GM12891 (cell line): ENCODE measurements at regions not wholly inside any gene's neighbourhood (a gene's known extent, or its start where the extent isn't known, plus 50 kb on each side); places are given as distances from the start of the nearest gene placed in this dataset.

Source experiments
- POLR2A ChIP-seq: IDR thresholded peaks from 2 replicates; pipeline ENCODE4 v1.6.1; 2011; ENCODE audit warnings: low read depth, low read length, control low read depth
- POLR2AphosphoS5 ChIP-seq: IDR thresholded peaks from 2 replicates; pipeline ENCODE4 v1.6.1; 2011; ENCODE audit warnings: low read depth, low read length, control low read depth
- POU2F2 ChIP-seq: IDR thresholded peaks from 2 replicates; pipeline ENCODE4 v1.6.1; 2011; ENCODE audit warnings: low read depth, mild to moderate bottlenecking, control low read depth, low read length, moderate library complexity
- SPI1 ChIP-seq: IDR thresholded peaks from 2 replicates; pipeline ENCODE4 v1.6.1; 2011; ENCODE audit warnings: low read depth, low read length, control low read depth
- TAF1 ChIP-seq: IDR thresholded peaks from 2 replicates; pipeline ENCODE4 v1.6.1; 2011; ENCODE audit warnings: low read depth, low read length, control low read depth

DNA sequence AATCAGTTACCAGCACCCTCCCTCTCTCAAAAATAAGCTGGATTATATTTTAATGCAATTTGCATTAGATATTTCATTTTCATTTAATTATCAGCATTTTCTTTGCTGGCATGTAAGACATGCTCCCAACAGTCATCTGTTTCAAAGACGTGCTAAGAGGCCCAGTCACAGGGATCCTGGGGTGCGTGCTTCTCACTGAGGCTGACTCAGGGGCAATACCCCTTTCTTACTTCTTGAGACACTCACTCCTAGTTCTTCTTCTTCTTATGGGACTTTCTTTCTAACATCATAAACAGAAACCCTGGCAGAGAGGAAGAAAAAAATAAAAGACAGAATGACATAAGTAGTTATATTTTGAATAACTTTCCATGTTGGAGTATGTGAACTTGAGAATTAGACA, 372.1 kb upstream of the MEX3C start:
- no peak for TF ChIP-seq POLR2A
- TF ChIP-seq POLR2AphosphoS5: no peak
- no peak for TF ChIP-seq SPI1
- TF ChIP-seq TAF1: no peak
- no peak for TF ChIP-seq POU2F2
